ENCODE measurements at regions not wholly inside any gene's neighbourhood (a gene's known extent, or its start where the extent isn't known, plus 50 kb on each side); places are given as distances from the start of the nearest gene placed in this dataset.

DNA sequence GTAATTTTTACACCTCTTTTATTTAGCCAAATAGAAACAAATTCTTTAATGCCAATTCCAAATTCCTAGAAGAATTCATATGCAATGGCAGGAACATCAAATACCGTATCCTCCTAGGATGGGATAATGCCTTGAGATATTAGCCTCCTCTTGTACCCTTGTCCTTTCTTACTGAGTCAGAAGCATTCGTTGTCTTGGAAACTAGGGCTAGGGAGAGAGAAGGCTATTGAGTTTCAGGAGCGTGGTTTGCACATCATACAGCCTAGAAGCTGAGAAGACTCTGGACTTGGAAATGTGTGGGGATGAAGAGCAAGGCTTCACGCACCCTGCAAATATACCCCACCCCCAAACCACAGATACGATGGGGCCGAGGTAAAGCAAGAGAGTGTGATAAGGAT, 300.7 kb downstream of the SP3 start:
- no peaks in the 10 kb centered on the region for H3K4me1 ChIP-seq (ENCODE audit: insufficient read depth, low read length)
- no peak overlapping the region for H2AK5ac ChIP-seq (ENCODE audit: insufficient read length, low read length)
- peaks cover 18 to 22% of the 10 kb centered on the region in 2 experiments for H3K4me1 Mint-ChIP-seq
- H3K79me2 ChIP-seq (ENCODE audit: insufficient read depth, low read length), result no peaks in the 10 kb centered on the region
- TF ChIP-seq, protein P1, sequence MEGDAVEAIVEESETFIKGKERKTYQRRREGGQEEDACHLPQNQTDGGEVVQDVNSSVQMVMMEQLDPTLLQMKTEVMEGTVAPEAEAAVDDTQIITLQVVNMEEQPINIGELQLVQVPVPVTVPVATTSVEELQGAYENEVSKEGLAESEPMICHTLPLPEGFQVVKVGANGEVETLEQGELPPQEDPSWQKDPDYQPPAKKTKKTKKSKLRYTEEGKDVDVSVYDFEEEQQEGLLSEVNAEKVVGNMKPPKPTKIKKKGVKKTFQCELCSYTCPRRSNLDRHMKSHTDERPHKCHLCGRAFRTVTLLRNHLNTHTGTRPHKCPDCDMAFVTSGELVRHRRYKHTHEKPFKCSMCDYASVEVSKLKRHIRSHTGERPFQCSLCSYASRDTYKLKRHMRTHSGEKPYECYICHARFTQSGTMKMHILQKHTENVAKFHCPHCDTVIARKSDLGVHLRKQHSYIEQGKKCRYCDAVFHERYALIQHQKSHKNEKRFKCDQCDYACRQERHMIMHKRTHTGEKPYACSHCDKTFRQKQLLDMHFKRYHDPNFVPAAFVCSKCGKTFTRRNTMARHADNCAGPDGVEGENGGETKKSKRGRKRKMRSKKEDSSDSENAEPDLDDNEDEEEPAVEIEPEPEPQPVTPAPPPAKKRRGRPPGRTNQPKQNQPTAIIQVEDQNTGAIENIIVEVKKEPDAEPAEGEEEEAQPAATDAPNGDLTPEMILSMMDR (conservative IDR thresholded peaks at IDR 0.05), result no peak
- no peak overlapping the region for H3K18ac ChIP-seq (ENCODE audit: insufficient read length, low read depth, low read length)
- H2AFZ ChIP-seq (ENCODE audit: low read length), result no peak overlapping the region
- H3K27me3 Mint-ChIP-seq (ENCODE audit: low read depth), result no peaks in the 10 kb centered on the region
- H3K9me3 Mint-ChIP-seq, result no peaks in the 10 kb centered on the region
- no peak overlapping the region for H4K5ac ChIP-seq (ENCODE audit: insufficient read length, low read depth, low read length)
- no peak overlapping the region for H3K4me3 Mint-ChIP-seq
- WGBS (ENCODE audit: extremely low coverage, insufficient read length, low lambda C conversion rate), result no CpG with 5 or more reads among the region's 6 CpGs
- no peaks in the 10 kb centered on the region for H3K36me3 Mint-ChIP-seq (ENCODE audit: insufficient read depth in 1 of 3, low read depth in 3 of 3)
- no peaks in the 10 kb centered on the region for H3K27me3 ChIP-seq (ENCODE audit: insufficient read depth, low read length)
- H4K20me1 ChIP-seq (ENCODE audit: control insufficient read depth, insufficient read depth, insufficient read length), result no peaks in the 10 kb centered on the region
- no peak overlapping the region for H3K14ac ChIP-seq (ENCODE audit: insufficient read depth, low read length)
- no peaks in the 10 kb centered on the region for H3K23me2 ChIP-seq (ENCODE audit: insufficient read length, low read depth, low read length, poor library complexity, severe bottlenecking)
- no peak overlapping the region for H2BK15ac ChIP-seq (ENCODE audit: low read depth, low read length)
- no peak overlapping the region for H2BK5ac ChIP-seq (ENCODE audit: insufficient read length, low read length)
- no peak overlapping the region for H4K91ac ChIP-seq (ENCODE audit: insufficient read length, low read depth, low read length)
- H3K9ac ChIP-seq (ENCODE audit: extremely low read depth, insufficient read length, low read length), result no peak overlapping the region
- H3K79me1 ChIP-seq (ENCODE audit: insufficient read depth, low read depth, low read length, poor library complexity, severe bottlenecking), result no peaks in the 10 kb centered on the region
- no peak overlapping the region for H2BK12ac ChIP-seq (ENCODE audit: insufficient read length, low read depth, low read length)
- H3K27ac Mint-ChIP-seq, result no peak overlapping the region
- H2BK120ac ChIP-seq (ENCODE audit: low read depth, low read length, poor library complexity, severe bottlenecking), result no peak overlapping the region
- H4K8ac ChIP-seq (replicated peaks; ENCODE audit: insufficient read length, low read depth, low read length), result no peak overlapping the region
- H3K56ac ChIP-seq (ENCODE audit: insufficient read length, low read depth, low read length), result no peak overlapping the region
- no peak overlapping the region for H2BK20ac ChIP-seq (ENCODE audit: low read depth, low read length, poor library complexity, severe bottlenecking)
- H3T11ph ChIP-seq (ENCODE audit: low read length), result no peak overlapping the region
- H3K4ac ChIP-seq (ENCODE audit: low read depth, low read length), result no peak overlapping the region
- DNase-seq, result no peak
- H3K23ac ChIP-seq (ENCODE audit: insufficient read length, low read depth, low read length), result no peak overlapping the region
- H3K27ac ChIP-seq (ENCODE audit: insufficient read length, low read depth, low read length), result no peak overlapping the region
- no peak overlapping the region for H3K4me2 ChIP-seq (ENCODE audit: insufficient read depth, insufficient read length, low read length)
- no peaks in the 10 kb centered on the region for H3K9me3 ChIP-seq (ENCODE audit: control insufficient read depth, low read depth, low read length)
